ENCODE measurements at regions not wholly inside any gene's neighbourhood (a gene's known extent, or its start where the extent isn't known, plus 50 kb on each side); places are given as distances from the start of the nearest gene placed in this dataset.

- no peak for TF ChIP-seq CTCF (conservative IDR thresholded peaks at IDR 0.05; ENCODE audit: low read depth, low read length)
- no peak for TF ChIP-seq USF2 (IDR thresholded peaks at IDR 0.05; ENCODE audit: low read depth, low read length)
- TF ChIP-seq MAFK (IDR thresholded peaks at IDR 0.05; ENCODE audit: low read depth, low read length), result no peak
- no peak for TF ChIP-seq FOS (IDR thresholded peaks at IDR 0.05; ENCODE audit: low read depth, low read length)
- no peak for TF ChIP-seq CEBPB (IDR thresholded peaks at IDR 0.05; ENCODE audit: low read depth, low read length)
- TF ChIP-seq NFE2L2 (IDR thresholded peaks at IDR 0.05; ENCODE audit: low read depth, low read length), result no peak
Measured at GRCh38 chr12:116481726-116482125, 77.5 kb upstream of the MAP1LC3B2 start.

Measured in IMR-90 (cell line).